ENCODE measurements at regions not wholly inside any gene's neighbourhood (a gene's known extent, or its start where the extent isn't known, plus 50 kb on each side); places are given as distances from the start of the nearest gene placed in this dataset.

DNA sequence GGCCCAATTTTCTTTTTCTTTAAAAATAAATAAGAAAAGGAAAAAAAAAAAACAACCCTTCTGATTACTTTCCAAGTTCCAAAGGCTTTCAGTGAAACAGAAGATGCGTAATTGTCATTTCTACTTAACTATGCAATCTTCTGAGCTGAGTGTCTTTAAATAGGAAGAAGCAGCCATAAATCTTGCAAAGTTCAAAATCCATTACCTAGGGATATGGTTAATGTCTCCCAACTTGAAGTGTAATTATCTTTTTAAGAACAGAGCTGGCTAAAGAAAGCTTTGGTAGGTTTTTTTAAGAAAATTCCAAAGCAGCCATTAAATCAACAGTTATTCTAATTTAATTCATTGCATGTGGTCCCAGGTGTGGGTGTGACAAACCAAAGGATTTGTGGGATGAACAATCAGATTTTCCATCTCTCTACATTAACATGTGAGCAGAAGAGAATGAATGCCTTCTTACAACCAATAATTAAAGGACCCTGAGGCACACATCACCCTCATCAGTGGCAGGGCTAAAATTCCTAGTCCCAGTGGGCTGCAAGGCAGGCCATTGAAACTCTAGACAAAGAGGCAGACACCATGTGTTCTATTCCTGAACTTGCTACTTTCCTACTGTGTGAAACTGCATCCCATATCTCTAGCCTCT, 419.2 kb downstream of the REEP3 start:
- no peak for TF ChIP-seq POLR2A (IDR thresholded peaks at IDR 0.05)
- TF ChIP-seq, protein P1, sequence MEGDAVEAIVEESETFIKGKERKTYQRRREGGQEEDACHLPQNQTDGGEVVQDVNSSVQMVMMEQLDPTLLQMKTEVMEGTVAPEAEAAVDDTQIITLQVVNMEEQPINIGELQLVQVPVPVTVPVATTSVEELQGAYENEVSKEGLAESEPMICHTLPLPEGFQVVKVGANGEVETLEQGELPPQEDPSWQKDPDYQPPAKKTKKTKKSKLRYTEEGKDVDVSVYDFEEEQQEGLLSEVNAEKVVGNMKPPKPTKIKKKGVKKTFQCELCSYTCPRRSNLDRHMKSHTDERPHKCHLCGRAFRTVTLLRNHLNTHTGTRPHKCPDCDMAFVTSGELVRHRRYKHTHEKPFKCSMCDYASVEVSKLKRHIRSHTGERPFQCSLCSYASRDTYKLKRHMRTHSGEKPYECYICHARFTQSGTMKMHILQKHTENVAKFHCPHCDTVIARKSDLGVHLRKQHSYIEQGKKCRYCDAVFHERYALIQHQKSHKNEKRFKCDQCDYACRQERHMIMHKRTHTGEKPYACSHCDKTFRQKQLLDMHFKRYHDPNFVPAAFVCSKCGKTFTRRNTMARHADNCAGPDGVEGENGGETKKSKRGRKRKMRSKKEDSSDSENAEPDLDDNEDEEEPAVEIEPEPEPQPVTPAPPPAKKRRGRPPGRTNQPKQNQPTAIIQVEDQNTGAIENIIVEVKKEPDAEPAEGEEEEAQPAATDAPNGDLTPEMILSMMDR (IDR thresholded peaks at IDR 0.05) = no peak
